HG02943 (cell line): ENCODE measurements at regions not wholly inside any gene's neighbourhood (a gene's known extent, or its start where the extent isn't known, plus 50 kb on each side); places are given as distances from the start of the nearest gene placed in this dataset.

Source experiments
- ATAC-seq: cut with Tn5 transposase; IDR thresholded peaks from one replicate; pipeline ENCODE4 v1.9.1; 2021; ENCODE audit warnings: mild to moderate bottlenecking, low read depth, moderate library complexity; ENCODE audit not compliant: unreplicated experiment

GRCh38 chr11:92317222-92317621 lies 92.6 kb downstream of the FAT3 start:
- ATAC-seq: no peak

GRCh38 chr11:92317721-92318120 lies 93.1 kb downstream of the FAT3 start:
- ATAC-seq: no peak

GRCh38 chr11:92322225-92322624 lies 97.6 kb downstream of the FAT3 start:
- ATAC-seq: no peak

- no peak for ATAC-seq
Measured at GRCh38 chr11:92324890-92325289, 100.3 kb downstream of the FAT3 start.

GRCh38 chr11:92325416-92325815 lies 100.8 kb downstream of the FAT3 start:
- ATAC-seq: no peak

GRCh38 chr11:92329137-92329536 lies 104.5 kb downstream of the FAT3 start:
- ATAC-seq: no peak

- ATAC-seq: no peak
Measured at GRCh38 chr11:92329646-92330045, 105.0 kb downstream of the FAT3 start.

GRCh38 chr11:92330114-92330513 lies 105.5 kb downstream of the FAT3 start:
- no peak for ATAC-seq

GRCh38 chr11:92332986-92333385 lies 108.4 kb downstream of the FAT3 start:
- no peak for ATAC-seq

- no peak for ATAC-seq
Measured at GRCh38 chr11:92340839-92341238, 116.2 kb downstream of the FAT3 start.

GRCh38 chr11:92342034-92342720 lies 117.6 kb downstream of the FAT3 start:
- ATAC-seq: no peak

GRCh38 chr11:92342886-92343285 lies 118.3 kb downstream of the FAT3 start:
- no peak for ATAC-seq

GRCh38 chr11:92346220-92346619 lies 121.6 kb downstream of the FAT3 start:
- no peak for ATAC-seq

GRCh38 chr11:92347454-92347853 lies 122.8 kb downstream of the FAT3 start:
- ATAC-seq: no peak

GRCh38 chr11:92349486-92350156 lies 125.0 kb downstream of the FAT3 start:
- ATAC-seq: no peak

- ATAC-seq: no peak
Measured at GRCh38 chr11:92357344-92357743, 132.7 kb downstream of the FAT3 start.

- no peak for ATAC-seq
Measured at GRCh38 chr11:92357841-92358240, 133.2 kb downstream of the FAT3 start.

GRCh38 chr11:92361551-92361950 lies 136.9 kb downstream of the FAT3 start:
- ATAC-seq: no peak

- no peak for ATAC-seq
Measured at GRCh38 chr11:92362989-92363388, 138.4 kb downstream of the FAT3 start.

GRCh38 chr11:92364177-92364576 lies 139.6 kb downstream of the FAT3 start:
- ATAC-seq: no peak

- no peak for ATAC-seq
Measured at GRCh38 chr11:92376146-92376599, 151.6 kb downstream of the FAT3 start.

- no peak for ATAC-seq
Measured at GRCh38 chr11:92376680-92377079, 152.1 kb downstream of the FAT3 start.
